ENCODE measurements at regions not wholly inside any gene's neighbourhood (a gene's known extent, or its start where the extent isn't known, plus 50 kb on each side); places are given as distances from the start of the nearest gene placed in this dataset.

DNA sequence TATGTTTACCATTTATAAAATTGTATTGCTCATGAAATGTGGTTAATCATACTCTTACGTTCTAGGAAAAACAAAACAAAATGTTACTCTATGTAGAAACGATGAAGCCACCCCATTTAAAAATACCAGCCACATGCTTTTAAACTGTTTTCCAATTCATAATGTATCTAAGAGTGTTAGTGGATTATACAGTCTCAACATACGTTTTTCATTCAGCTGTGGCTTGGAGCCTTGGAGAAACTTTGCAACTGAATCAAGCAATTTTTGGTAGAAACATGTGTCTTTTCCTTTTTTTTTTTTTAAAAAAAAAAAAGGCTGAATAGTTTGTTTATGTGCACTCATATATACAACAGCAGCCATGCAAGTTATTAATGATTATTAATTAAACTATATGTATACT lies 378.0 kb upstream of the SEMA3D start:
- H3K27ac Mint-ChIP-seq (ENCODE audit: low read depth, unreplicated experiment), result no peak overlapping the region
- H3K27me3 Mint-ChIP-seq (ENCODE audit: insufficient read depth, unreplicated experiment), result peaks cover 57% of the 10 kb centered on the region
- H3K4me1 Mint-ChIP-seq (ENCODE audit: insufficient read depth, unreplicated experiment), result no peaks in the 10 kb centered on the region
- no peak for DNase-seq (ENCODE audit: unreplicated experiment)
- no peaks in the 10 kb centered on the region for H3K36me3 Mint-ChIP-seq (ENCODE audit: insufficient read depth, unreplicated experiment)
- BruUV-seq (replicated peaks), result no TSS peak
- ChIA-PET CTCF (interaction anchor here (3.2 kb wide), 1 partner anchor 11 kb away, joined by 9 read pairs; no protein-coding TSS in a partner anchor), POLR2A (no interaction called here)
- H3K9me3 Mint-ChIP-seq (ENCODE audit: unreplicated experiment), result no peaks in the 10 kb centered on the region
- TF ChIP-seq, protein P1, sequence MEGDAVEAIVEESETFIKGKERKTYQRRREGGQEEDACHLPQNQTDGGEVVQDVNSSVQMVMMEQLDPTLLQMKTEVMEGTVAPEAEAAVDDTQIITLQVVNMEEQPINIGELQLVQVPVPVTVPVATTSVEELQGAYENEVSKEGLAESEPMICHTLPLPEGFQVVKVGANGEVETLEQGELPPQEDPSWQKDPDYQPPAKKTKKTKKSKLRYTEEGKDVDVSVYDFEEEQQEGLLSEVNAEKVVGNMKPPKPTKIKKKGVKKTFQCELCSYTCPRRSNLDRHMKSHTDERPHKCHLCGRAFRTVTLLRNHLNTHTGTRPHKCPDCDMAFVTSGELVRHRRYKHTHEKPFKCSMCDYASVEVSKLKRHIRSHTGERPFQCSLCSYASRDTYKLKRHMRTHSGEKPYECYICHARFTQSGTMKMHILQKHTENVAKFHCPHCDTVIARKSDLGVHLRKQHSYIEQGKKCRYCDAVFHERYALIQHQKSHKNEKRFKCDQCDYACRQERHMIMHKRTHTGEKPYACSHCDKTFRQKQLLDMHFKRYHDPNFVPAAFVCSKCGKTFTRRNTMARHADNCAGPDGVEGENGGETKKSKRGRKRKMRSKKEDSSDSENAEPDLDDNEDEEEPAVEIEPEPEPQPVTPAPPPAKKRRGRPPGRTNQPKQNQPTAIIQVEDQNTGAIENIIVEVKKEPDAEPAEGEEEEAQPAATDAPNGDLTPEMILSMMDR (IDR thresholded peaks at IDR 0.05; ENCODE audit: unreplicated experiment), result no peak
- H3K4me3 Mint-ChIP-seq (ENCODE audit: unreplicated experiment), result no peak overlapping the region
- intact Hi-C loops (cut with micrococcal nuclease), result no loop called here

DNA sequence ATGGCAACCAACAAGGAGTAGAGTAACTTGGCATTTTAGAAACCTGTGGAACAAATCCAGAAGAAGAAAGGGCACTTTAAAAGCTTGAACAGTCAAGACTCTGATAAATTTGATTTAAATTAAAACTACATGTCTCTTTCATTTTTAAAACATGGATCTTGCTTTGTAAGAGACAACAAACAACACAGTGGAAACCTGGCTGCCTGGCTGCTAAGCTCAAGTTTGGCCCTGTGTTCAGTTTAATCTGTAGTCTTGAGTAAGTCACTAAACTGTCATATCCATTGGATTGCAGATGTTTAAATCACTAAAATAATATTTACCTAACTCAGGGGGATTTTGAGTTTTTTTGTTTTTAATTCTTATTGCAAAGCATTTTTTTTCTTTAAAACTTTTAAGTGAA lies 374.9 kb upstream of the SEMA3D start:
- intact Hi-C loops (cut with micrococcal nuclease), result no loop called here
- peaks cover 57% of the 10 kb centered on the region for H3K27me3 Mint-ChIP-seq (ENCODE audit: insufficient read depth, unreplicated experiment)
- H3K4me3 Mint-ChIP-seq (ENCODE audit: unreplicated experiment), result no peak overlapping the region
- H3K4me1 Mint-ChIP-seq (ENCODE audit: insufficient read depth, unreplicated experiment), result no peaks in the 10 kb centered on the region
- H3K9me3 Mint-ChIP-seq (ENCODE audit: unreplicated experiment), result no peaks in the 10 kb centered on the region
- POLR2A ChIA-PET, result no interaction called here
- H3K27ac Mint-ChIP-seq (ENCODE audit: low read depth, unreplicated experiment), result no peak overlapping the region
- DNase-seq (ENCODE audit: unreplicated experiment), result no peak
- H3K36me3 Mint-ChIP-seq (ENCODE audit: insufficient read depth, unreplicated experiment), result no peaks in the 10 kb centered on the region
- no TSS peak for BruUV-seq (replicated peaks)
- TF ChIP-seq, protein P1 (IDR thresholded peaks at IDR 0.05; ENCODE audit: unreplicated experiment), result no peak
- CTCF ChIA-PET, result interaction anchor here (0.7 kb wide), 1 partner anchor 76 kb away, joined by 3 read pairs; no protein-coding TSS in a partner anchor

DNA sequence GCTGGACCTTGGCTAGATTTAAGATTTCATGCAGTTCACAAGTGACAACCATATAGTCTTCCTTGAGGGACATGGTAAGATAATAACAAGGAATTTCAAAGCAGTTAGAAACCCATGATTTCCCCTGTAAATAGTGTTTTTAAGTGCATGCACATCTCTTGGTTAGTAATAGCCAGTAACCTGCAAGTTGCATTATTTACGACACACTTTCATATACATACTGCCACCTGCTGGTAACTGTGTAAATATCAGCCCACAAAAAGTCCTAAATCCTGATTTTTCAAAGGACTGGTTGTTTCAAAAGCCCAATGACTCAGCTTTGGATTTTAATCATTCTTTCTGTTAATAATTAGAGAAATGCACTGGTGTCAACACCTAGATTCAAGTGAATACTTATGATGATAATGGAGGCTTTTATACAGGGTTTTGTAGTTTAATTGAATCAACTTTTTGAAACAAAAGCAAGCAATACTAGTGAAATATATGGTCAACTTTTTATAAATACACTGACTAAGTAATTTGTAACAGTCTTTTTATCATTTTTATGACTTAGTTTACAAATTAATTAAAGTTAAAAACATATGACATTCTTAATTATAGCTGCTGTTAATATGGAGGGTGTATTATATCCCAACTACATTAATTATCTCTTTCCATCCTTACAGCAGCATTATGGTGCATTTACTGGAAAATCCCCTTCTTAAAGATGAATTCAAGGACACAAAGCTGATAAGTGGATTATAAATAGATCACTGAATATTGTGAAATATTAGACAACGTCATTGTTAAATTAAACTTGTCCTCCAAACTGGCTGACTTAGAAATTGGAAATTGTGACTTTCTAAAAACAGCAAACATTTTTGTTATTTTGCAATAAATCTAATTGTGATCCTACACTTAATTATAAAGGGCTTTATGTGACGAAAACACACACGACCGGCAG lies 367.7 kb upstream of the SEMA3D start:
- no peaks in the 10 kb centered on the region for H3K9me3 Mint-ChIP-seq (ENCODE audit: unreplicated experiment)
- no peaks in the 10 kb centered on the region for H3K4me1 Mint-ChIP-seq (ENCODE audit: insufficient read depth, unreplicated experiment)
- no peak overlapping the region for H3K27ac Mint-ChIP-seq (ENCODE audit: low read depth, unreplicated experiment)
- no TSS peak for BruUV-seq (replicated peaks)
- H3K27me3 Mint-ChIP-seq (ENCODE audit: insufficient read depth, unreplicated experiment), result peaks cover 52% of the 10 kb centered on the region
- intact Hi-C loops (cut with micrococcal nuclease), result loop anchor here (2.0 to 10.0 kb wide), 4 partner anchors 196 to 514 kb away; partner anchors contain the start of gene SEMA3D
- CTCF ChIA-PET, result interaction anchor here (0.6 to 3.7 kb wide), 23 partner anchors 10 to 1623 kb away, joined by 3 to 19 read pairs (median 3); no protein-coding TSS in a partner anchor
- DNase-seq (ENCODE audit: unreplicated experiment), result peak; percentile 54
- H3K36me3 Mint-ChIP-seq (ENCODE audit: insufficient read depth, unreplicated experiment), result no peaks in the 10 kb centered on the region
- POLR2A ChIA-PET, result no interaction called here
- no peak overlapping the region for H3K4me3 Mint-ChIP-seq (ENCODE audit: unreplicated experiment)
- TF ChIP-seq, protein P1 (IDR thresholded peaks at IDR 0.05; ENCODE audit: unreplicated experiment), result peak; percentile 78

DNA sequence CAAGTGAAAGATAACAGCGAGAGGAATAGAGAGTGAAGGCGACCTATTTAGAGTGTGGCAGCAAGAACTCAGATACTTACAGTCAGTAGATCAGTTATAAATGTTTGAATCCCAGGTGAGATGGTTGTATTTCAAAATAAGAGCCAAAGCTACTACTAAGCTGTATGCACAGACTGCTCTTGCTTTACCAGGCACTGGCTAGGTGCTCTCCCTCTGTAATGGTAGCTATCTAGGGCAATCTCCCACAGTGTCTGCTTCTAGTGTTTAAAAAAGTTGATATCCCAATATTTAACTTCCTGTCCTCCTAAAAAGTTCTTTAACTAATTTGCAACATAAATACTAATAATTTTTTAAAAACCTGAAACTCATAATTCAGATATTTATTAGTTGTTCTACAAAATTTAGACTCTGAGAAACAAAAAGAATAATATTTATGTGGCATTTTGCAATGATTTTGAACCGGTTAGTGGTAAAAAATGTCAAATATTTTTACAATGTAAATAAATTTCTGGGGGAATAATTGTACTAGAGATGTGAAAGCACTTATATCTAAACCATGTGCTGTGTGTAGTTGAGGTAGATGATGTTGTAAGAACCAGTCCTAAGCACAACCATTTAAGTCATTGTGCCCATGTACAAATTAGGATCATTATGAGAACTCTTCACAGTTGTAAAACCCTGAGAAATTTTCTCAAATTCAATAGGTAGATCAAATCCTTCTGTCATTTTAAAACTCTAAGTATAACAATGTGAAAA lies 349.3 kb upstream of the SEMA3D start:
- Mint-ChIP-seq H3K27ac (ENCODE audit: low read depth, unreplicated experiment) (no peak overlapping the region), H3K36me3 (ENCODE audit: insufficient read depth, unreplicated experiment) (no peaks in the 10 kb centered on the region), H3K27me3 (ENCODE audit: insufficient read depth, unreplicated experiment) (peaks cover 79% of the 10 kb centered on the region), H3K4me3 (ENCODE audit: unreplicated experiment) (no peak overlapping the region), H3K4me1 (ENCODE audit: insufficient read depth, unreplicated experiment) (no peaks in the 10 kb centered on the region), H3K9me3 (ENCODE audit: unreplicated experiment) (no peaks in the 10 kb centered on the region)
- no TSS peak for BruUV-seq (replicated peaks)
- intact Hi-C loops (cut with micrococcal nuclease), result no loop called here
- ChIA-PET POLR2A (no interaction called here), CTCF (no interaction called here)
- TF ChIP-seq, protein P1 (IDR thresholded peaks at IDR 0.05; ENCODE audit: unreplicated experiment), result no peak
- no peak for DNase-seq (ENCODE audit: unreplicated experiment)

All from MCF 10A (cell line).